Neuronal stem cell (in vitro differentiated cells): ENCODE measurements at regions not wholly inside any gene's neighbourhood (a gene's known extent, or its start where the extent isn't known, plus 50 kb on each side); places are given as distances from the start of the nearest gene placed in this dataset.

Experiments
- DNase-seq: peaks from one replicate; pipeline ENCODE4 v3.0.0-alpha.2; 2013; ENCODE audit warnings: low spot score
- H2AFZ ChIP-seq: one replicate; pipeline ENCODE4 v1.6.1; 2013; ENCODE audit warnings: mild to moderate bottlenecking, low read length, inconsistent platforms
- H2AK5ac ChIP-seq: 2 replicates; pipeline ENCODE4 v1.6.1; 2013; ENCODE audit warnings: low read depth, mild to moderate bottlenecking, inconsistent platforms, low read length, moderate library complexity, mixed read lengths
- H2BK120ac ChIP-seq: 2 replicates; pipeline ENCODE4 v1.6.1; 2013; ENCODE audit warnings: low read depth, mild to moderate bottlenecking, inconsistent platforms, low read length, moderate library complexity, mixed read lengths
- H2BK12ac ChIP-seq: one replicate; pipeline ENCODE4 v1.6.1; 2013; ENCODE audit warnings: low read length, inconsistent platforms
- H2BK15ac ChIP-seq: 2 replicates; pipeline ENCODE4 v1.6.1; 2013; ENCODE audit warnings: mild to moderate bottlenecking, low read length, inconsistent platforms, mixed read lengths
- H2BK5ac ChIP-seq: one replicate; pipeline ENCODE4 v1.6.1; 2013; ENCODE audit warnings: inconsistent platforms, mild to moderate bottlenecking, low read length, moderate library complexity
- H3K14ac ChIP-seq: one replicate; pipeline ENCODE4 v1.6.1; 2013; ENCODE audit warnings: low read length, inconsistent platforms
- H3K18ac ChIP-seq: 2 replicates; pipeline ENCODE4 v1.6.1; 2013; ENCODE audit warnings: low read length, inconsistent platforms
- H3K23ac ChIP-seq: 2 replicates; pipeline ENCODE4 v1.6.1; 2013; ENCODE audit warnings: low read depth, mild to moderate bottlenecking, mixed read lengths, low read length, inconsistent platforms; ENCODE audit not compliant: poor library complexity
- H3K27ac ChIP-seq: replicated peaks from 3 replicates; pipeline ENCODE4 v1.5.1; 2013; ENCODE audit warnings: low read length, inconsistent platforms
- H3K27me3 ChIP-seq, 3 experiments: 2 replicates each; pipeline ENCODE4 v1.6.1; 2013; ENCODE audit warnings: low read length in 3 of 3, mild to moderate bottlenecking in 2 of 3, inconsistent platforms in 1 of 3, low read depth in 1 of 3, mixed read lengths in 1 of 3, moderate library complexity in 1 of 3; ENCODE audit not compliant: control insufficient read depth in 3 of 3, insufficient read depth in 3 of 3
- H3K36me3 ChIP-seq, 2 donors: replicated peaks in 1 of 2; 2 replicates each; pipeline ENCODE4 v1.6.1; 2013; ENCODE audit warnings: low read length in 2 of 2; ENCODE audit not compliant: control insufficient read depth in 2 of 2, insufficient read depth in 2 of 2
- H3K4ac ChIP-seq: 2 replicates; pipeline ENCODE4 v1.6.1; 2013; ENCODE audit warnings: inconsistent platforms, mild to moderate bottlenecking, low read length, moderate library complexity
- H3K4me1 ChIP-seq, 2 donors: 1 replicate in 1 of 2; 2 replicates in 1 of 2; pipeline ENCODE4 v1.6.1; 2013; ENCODE audit warnings: low read length in 2 of 2, low read depth in 1 of 2; ENCODE audit not compliant: control insufficient read depth in 2 of 2, insufficient read depth in 1 of 2
- H3K4me2 ChIP-seq: one replicate; pipeline ENCODE4 v1.6.1; 2013; ENCODE audit warnings: mild to moderate bottlenecking, low read length, inconsistent platforms; ENCODE audit not compliant: insufficient read depth, poor library complexity, severe bottlenecking
- H3K4me3 ChIP-seq, 2 donors: 2 replicates each; pipeline ENCODE4 v1.5.1; 2013; ENCODE audit warnings: low read length in 2 of 2, mild to moderate bottlenecking in 2 of 2, inconsistent platforms in 1 of 2, moderate library complexity in 1 of 2
- H3K79me1 ChIP-seq: one replicate; pipeline ENCODE4 v1.6.1; 2013; ENCODE audit warnings: low read depth, mild to moderate bottlenecking, inconsistent platforms, low read length, moderate library complexity
- H3K9ac ChIP-seq: one replicate; pipeline ENCODE4 v1.6.1; 2013; ENCODE audit warnings: mild to moderate bottlenecking, low read depth, low read length, inconsistent platforms; ENCODE audit not compliant: poor library complexity
- H3K9me3 ChIP-seq, 2 donors: replicated peaks in 1 of 2; 2 replicates each; pipeline versions ENCODE3 to v1.6.1; 2013; ENCODE audit warnings: low read length in 2 of 2, mild to moderate bottlenecking in 2 of 2, inconsistent platforms in 1 of 2, low read depth in 1 of 2, mixed read lengths in 1 of 2, moderate library complexity in 1 of 2; ENCODE audit not compliant: control insufficient read depth in 2 of 2, insufficient read depth in 1 of 2
- H4K8ac ChIP-seq: one replicate; pipeline ENCODE4 v1.6.1; 2013; ENCODE audit warnings: low read depth, mild to moderate bottlenecking, inconsistent platforms, low read length, moderate library complexity
- H4K91ac ChIP-seq: one replicate; pipeline ENCODE4 v1.6.1; 2013; ENCODE audit warnings: low read length, low read depth, mild to moderate bottlenecking, inconsistent platforms; ENCODE audit not compliant: poor library complexity
- whole genome bisulfite sequencing, 2 donors: extraction: QIAGEN DNeasy Blood & Tissue Kit; methylation state at CpG; one replicate each; pipeline ENCODE4 v1.1.7; 2013; ENCODE audit warnings: missing lambda C conversion rate in 2 of 2, mixed read lengths in 1 of 2; ENCODE audit not compliant: insufficient read length in 2 of 2, insufficient replicate concordance in 1 of 2; ENCODE audit errors: extremely low coverage in 2 of 2; 5-methylcytosine and 5-hydroxymethylcytosine counted together

- H2AFZ ChIP-seq: no peak overlapping the region
- no peaks in the 10 kb centered on the region for H3K79me1 ChIP-seq
- no peak for DNase-seq
- no peak overlapping the region for H3K23ac ChIP-seq
- H2AK5ac ChIP-seq: no peak overlapping the region
- H3K27me3 ChIP-seq: no peaks in the 10 kb centered on the region
- no peak overlapping the region for H3K4me2 ChIP-seq
- H2BK12ac ChIP-seq: no peak overlapping the region
- H3K36me3 ChIP-seq: no peaks in the 10 kb centered on the region
- H3K9ac ChIP-seq: no peak overlapping the region
- H3K4me3 ChIP-seq: no peak overlapping the region
- no peak overlapping the region for H2BK120ac ChIP-seq
- no peaks in the 10 kb centered on the region for H3K4me1 ChIP-seq
- no peak overlapping the region for H3K4ac ChIP-seq
- no peak overlapping the region for H4K8ac ChIP-seq
- WGBS, 2 donors: no CpG with 5 or more reads among the region's 8 CpGs
- no peak overlapping the region for H2BK15ac ChIP-seq
- H3K9me3 ChIP-seq: no peaks in the 10 kb centered on the region
- no peak overlapping the region for H3K14ac ChIP-seq
- no peak overlapping the region for H3K18ac ChIP-seq
- H2BK5ac ChIP-seq: no peak overlapping the region
- no peak overlapping the region for H3K27ac ChIP-seq
- H4K91ac ChIP-seq: no peak overlapping the region
Observed at GRCh38 chr17:62860962-62861873, 53.1 kb upstream of the MARCHF10 start.

DNA sequence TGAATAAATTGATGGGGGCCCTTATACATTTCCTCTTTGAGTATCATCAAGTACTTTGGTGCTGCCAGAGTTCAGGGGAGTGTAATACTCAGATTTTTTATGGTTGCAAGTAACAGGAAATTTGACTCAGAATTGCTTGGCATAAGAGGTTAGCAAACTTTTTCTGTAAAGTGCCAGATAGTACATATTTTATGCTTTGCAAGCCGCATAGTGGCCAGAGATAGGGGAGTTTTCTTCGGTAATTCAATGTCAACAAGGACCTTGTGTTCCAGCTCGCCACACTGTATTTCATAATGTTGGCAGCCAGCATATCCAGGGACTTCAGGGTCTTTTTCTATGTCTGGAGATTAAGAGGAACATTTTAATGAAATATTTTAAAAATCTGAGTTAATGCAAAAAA, 51.0 kb upstream of the MARCHF10 start:
- no peaks in the 10 kb centered on the region for H3K4me1 ChIP-seq
- no peak overlapping the region for H2BK12ac ChIP-seq
- no peak overlapping the region for H3K9ac ChIP-seq
- H3K14ac ChIP-seq: no peak overlapping the region
- no peak overlapping the region for H4K8ac ChIP-seq
- H3K36me3 ChIP-seq: no peaks in the 10 kb centered on the region
- WGBS, 2 donors: no CpG with 5 or more reads among the region's 3 CpGs
- no peak overlapping the region for H2AFZ ChIP-seq
- H3K27me3 ChIP-seq: no peaks in the 10 kb centered on the region
- H3K27ac ChIP-seq: no peak overlapping the region
- H3K23ac ChIP-seq: no peak overlapping the region
- no peak overlapping the region for H2BK15ac ChIP-seq
- H3K18ac ChIP-seq: no peak overlapping the region
- H3K79me1 ChIP-seq: no peaks in the 10 kb centered on the region
- no peak overlapping the region for H2BK5ac ChIP-seq
- no peak overlapping the region for H3K4ac ChIP-seq
- H3K4me3 ChIP-seq: no peak overlapping the region
- no peak for DNase-seq
- H3K9me3 ChIP-seq: no peaks in the 10 kb centered on the region
- no peak overlapping the region for H3K4me2 ChIP-seq
- no peak overlapping the region for H2BK120ac ChIP-seq
- no peak overlapping the region for H4K91ac ChIP-seq
- H2AK5ac ChIP-seq: no peak overlapping the region
